ENCODE measurements at regions not wholly inside any gene's neighbourhood (a gene's known extent, or its start where the extent isn't known, plus 50 kb on each side); places are given as distances from the start of the nearest gene placed in this dataset.

DNA sequence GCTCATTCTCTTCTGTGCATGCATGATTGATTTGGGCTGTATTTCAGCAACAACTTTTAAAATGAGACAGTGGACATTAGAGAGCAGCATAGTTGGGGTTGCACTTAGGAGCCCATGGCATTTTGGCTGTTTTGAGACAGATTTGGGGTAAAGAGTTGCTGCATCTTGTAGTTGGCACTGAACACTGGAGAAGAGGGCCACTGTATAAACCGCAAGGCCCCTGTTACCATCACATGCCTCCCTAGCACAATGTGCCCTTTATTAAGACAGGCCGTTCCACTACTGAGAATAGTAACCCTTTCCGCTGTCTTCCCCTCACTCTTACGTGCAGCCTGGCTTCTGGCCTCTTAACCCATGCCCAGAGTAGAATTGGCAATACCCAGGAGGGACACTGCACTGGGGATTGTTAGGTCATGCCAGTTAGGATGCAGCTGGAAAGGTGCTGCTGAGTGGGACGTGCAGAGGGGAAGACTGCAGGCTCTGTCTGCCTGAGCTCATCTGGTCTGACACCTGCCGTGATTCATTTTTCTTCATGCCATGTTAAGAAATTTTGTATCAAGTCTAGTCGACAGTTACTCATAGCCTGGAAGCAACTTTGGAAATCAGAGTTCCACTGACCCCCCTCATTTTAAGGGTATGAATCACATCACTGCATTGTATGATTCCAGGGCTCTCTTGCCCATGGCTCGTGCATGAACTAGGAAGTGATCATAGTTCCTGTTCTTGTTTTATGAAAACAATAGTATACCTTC, 146.9 kb upstream of the DMRT1 start:
- no peak for TF ChIP-seq CTCF (IDR thresholded peaks at IDR 0.05; ENCODE audit: low read depth, low read length)
- H3K4me3 ChIP-seq (ENCODE audit: low read depth, low read length) = peak overlapping the region; percentile 60

- H3K4me3 ChIP-seq (ENCODE audit: low read depth, low read length) = peak overlapping the region; percentile 60
- TF ChIP-seq CTCF (IDR thresholded peaks at IDR 0.05; ENCODE audit: low read depth, low read length) = no peak
These were observed 146.2 kb upstream of the DMRT1 start for GRCh38 chr9:695252-695651.

GRCh38 chr9:696332-697323, 144.9 kb upstream of the DMRT1 start:
- peak overlapping the region; percentile 5; the same call in 1 of the 2 replicates for H3K4me3 ChIP-seq (ENCODE audit: low read depth, low read length)
- TF ChIP-seq CTCF (IDR thresholded peaks at IDR 0.05; ENCODE audit: low read depth, low read length) = peak; percentile 19; the same call in 1 of the 2 replicates

- H3K4me3 ChIP-seq (ENCODE audit: low read depth, low read length) = no peak overlapping the region
- TF ChIP-seq CTCF (IDR thresholded peaks at IDR 0.05; ENCODE audit: low read depth, low read length) = no peak
These were observed 143.2 kb upstream of the DMRT1 start for GRCh38 chr9:698276-698675.

DNA sequence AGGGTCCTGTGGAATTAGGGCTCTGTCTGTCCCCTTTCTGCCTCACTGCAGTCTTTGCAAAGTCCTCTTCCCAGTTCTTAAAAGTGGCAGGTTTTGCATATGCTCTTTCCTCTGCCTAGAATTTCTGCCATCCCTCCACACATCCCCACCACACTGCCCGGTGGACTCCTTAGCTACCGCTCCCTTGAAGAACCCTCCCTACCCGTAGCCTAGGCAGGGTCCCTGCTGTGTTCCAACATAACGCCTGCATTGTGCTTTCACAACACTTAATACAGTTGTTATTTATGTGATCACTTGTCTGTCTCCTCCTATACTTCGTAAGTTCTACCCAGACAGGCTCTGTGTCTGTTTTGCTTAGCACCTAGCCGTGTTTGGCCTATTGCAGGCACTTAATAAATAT, 142.5 kb upstream of the DMRT1 start:
- no peak for TF ChIP-seq CTCF (IDR thresholded peaks at IDR 0.05; ENCODE audit: low read depth, low read length)
- H3K4me3 ChIP-seq (ENCODE audit: low read depth, low read length) = no peak overlapping the region

- H3K4me3 ChIP-seq (ENCODE audit: low read depth, low read length) = no peak overlapping the region
- TF ChIP-seq CTCF (IDR thresholded peaks at IDR 0.05; ENCODE audit: low read depth, low read length) = no peak
These were observed 142.1 kb upstream of the DMRT1 start for GRCh38 chr9:699396-699795.
